Activated naive CD4-positive, alpha-beta T cell treated with anti-CD3 and anti-CD28 coated beads for 36 hours (primary cell): ENCODE measurements at regions not wholly inside any gene's neighbourhood (a gene's known extent, or its start where the extent isn't known, plus 50 kb on each side); places are given as distances from the start of the nearest gene placed in this dataset.
A peak's percentile ranks its signal among the peaks of the same experiment; 100 is the strongest.
"Not testable (repeated sequence)": the region's sequence is repeated elsewhere in the genome, so short reads cannot be mapped to it uniquely, and the experiment has no call there.

ENCODE experiments used
- CTCF ChIA-PET: fragments of 350-600 bp; sonication (Branson Sonifier 250); formaldehyde crosslinking; loops from one replicate; lab custom pipeline; 2021; ENCODE audit warnings: antibody characterized with exemption; lab: Charles Lee
- DNase-seq: peaks from one replicate; pipeline ENCODE4 v3.0.0-alpha.2; 2020
- H3K27ac Mint-ChIP-seq: one replicate; pipeline ENCODE4 v1.8.0; 2021; ENCODE audit warnings: mild to moderate bottlenecking, mixed read lengths
- H3K27me3 Mint-ChIP-seq: one replicate; pipeline ENCODE4 v1.8.0; 2021; ENCODE audit warnings: low read depth, mixed read lengths
- H3K36me3 Mint-ChIP-seq: one replicate; pipeline ENCODE4 v1.8.0; 2021; ENCODE audit warnings: low read depth, mixed read lengths
- H3K4me1 Mint-ChIP-seq: one replicate; pipeline ENCODE4 v1.8.0; 2021; ENCODE audit warnings: low read depth, mixed read lengths
- H3K4me3 Mint-ChIP-seq: one replicate; pipeline ENCODE4 v1.8.0; 2021; ENCODE audit warnings: mild to moderate bottlenecking, moderate library complexity, mixed read lengths
- H3K9me3 Mint-ChIP-seq: one replicate; pipeline ENCODE4 v1.8.0; 2021; ENCODE audit warnings: mixed read lengths
- intact Hi-C: fragments of 100-400 bp; cut with micrococcal nuclease; formaldehyde crosslinking; loops from one replicate; pipeline ENCODE4 v1.15.1; 2023

DNA sequence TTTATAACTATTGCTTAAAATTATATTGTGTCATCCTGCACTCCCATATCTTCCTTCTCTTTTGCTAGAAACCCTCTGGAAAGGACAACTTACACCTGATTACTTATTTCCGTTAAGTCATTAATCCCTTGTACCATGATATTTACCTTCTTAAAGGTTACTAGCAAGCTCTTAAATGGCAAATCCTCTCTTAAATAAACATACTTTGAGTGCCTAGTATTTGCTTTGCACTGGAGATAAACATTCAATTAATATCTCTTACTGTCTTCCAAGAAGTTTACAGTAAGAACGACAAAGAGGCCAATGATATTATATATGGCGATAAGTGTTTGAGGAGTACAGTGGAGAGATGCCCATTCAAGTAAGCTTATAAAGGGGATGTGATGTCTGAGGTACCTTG, 278.3 kb downstream of the HGF start:
- Mint-ChIP-seq H3K27ac (no peak overlapping the region), H3K4me3 (no peak overlapping the region), H3K36me3 (no peaks in the 10 kb centered on the region), H3K4me1 (no peaks in the 10 kb centered on the region), H3K27me3 (no peaks in the 10 kb centered on the region), H3K9me3 (no peaks in the 10 kb centered on the region)
- no peak for DNase-seq
- intact Hi-C loops, result no loop called here
- CTCF ChIA-PET, result no interaction called here

DNA sequence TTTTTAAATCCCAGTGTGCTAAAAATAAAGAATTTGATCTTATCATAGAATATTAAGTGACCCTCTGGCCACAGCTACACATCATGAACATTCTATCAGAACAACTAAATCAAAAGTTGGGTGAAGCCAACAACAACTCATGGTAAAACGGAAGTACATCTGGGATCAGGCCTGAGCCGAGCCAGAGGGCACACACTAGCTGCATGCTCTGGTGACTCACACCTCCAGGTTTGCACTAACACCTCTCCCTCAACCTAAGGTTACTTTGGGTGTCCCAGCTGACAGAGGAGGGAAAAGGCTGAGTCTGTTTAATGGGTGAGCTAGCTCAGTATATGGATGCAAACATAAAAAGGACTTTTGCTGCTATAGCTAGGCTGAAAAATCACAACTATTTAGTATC, 281.6 kb downstream of the HGF start:
- no peaks in the 10 kb centered on the region for H3K36me3 Mint-ChIP-seq
- H3K4me3 Mint-ChIP-seq, result no peak overlapping the region
- no peaks in the 10 kb centered on the region for H3K4me1 Mint-ChIP-seq
- intact Hi-C loops, result loop anchor here (10.0 kb wide), 3 partner anchors 527 to 747 kb away; no protein-coding TSS in a partner anchor
- no peak for DNase-seq
- H3K27me3 Mint-ChIP-seq, result no peaks in the 10 kb centered on the region
- CTCF ChIA-PET, result no interaction called here
- no peaks in the 10 kb centered on the region for H3K9me3 Mint-ChIP-seq
- no peak overlapping the region for H3K27ac Mint-ChIP-seq

DNA sequence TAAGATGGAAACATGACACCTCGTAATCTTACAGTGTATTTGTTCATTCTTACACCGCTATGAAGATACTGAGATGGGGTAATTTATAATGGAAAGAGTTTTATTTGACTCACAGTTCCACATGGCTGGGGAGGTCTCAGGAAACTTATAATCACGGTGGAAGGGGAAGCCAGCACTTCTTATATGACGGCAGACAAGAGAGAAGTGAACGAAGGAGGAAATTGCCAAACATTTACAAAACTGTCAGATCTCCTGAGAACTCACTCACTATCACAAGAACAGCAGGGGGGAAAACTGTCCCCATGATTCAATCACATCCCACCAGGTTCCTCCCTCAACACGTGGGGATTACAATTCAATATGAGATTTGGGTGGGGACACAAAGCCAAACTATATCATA, 282.3 kb downstream of the HGF start:
- no peaks in the 10 kb centered on the region for H3K36me3 Mint-ChIP-seq
- H3K27ac Mint-ChIP-seq, result no peak overlapping the region
- no peaks in the 10 kb centered on the region for H3K27me3 Mint-ChIP-seq
- CTCF ChIA-PET, result no interaction called here
- no peaks in the 10 kb centered on the region for H3K4me1 Mint-ChIP-seq
- H3K4me3 Mint-ChIP-seq, result no peak overlapping the region
- DNase-seq, result no peak
- intact Hi-C loops, result loop anchor here (10.0 kb wide), 3 partner anchors 527 to 747 kb away; no protein-coding TSS in a partner anchor
- no peaks in the 10 kb centered on the region for H3K9me3 Mint-ChIP-seq

DNA sequence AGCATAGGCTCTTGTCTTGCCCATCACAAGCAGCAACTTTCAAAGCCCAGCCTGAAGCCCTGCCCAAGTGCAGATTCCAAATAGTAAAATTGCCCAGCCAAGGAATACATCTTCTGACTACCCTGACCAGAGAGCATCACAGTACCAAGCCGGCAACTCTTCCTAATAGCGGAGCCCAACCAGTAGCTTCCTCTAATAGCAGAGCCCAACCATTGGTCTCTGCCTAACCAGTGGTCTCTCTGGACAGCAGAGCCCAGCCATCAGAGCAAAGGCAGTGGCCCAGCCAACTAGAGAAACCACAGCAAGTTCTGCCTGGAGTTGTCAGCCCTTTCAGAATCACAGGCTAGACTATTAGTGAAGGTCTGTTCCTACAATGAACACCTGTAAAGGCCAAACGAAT, 285.6 kb downstream of the HGF start:
- Mint-ChIP-seq H3K9me3 (no peaks in the 10 kb centered on the region), H3K4me3 (no peak overlapping the region), H3K4me1 (no peaks in the 10 kb centered on the region), H3K27ac (no peak overlapping the region), H3K27me3 (no peaks in the 10 kb centered on the region), H3K36me3 (no peaks in the 10 kb centered on the region)
- intact Hi-C loops, result loop anchor here (5.0 to 10.0 kb wide), 5 partner anchors 473 to 998 kb away; no protein-coding TSS in a partner anchor
- no peak for DNase-seq
- CTCF ChIA-PET, result interaction anchor here (1.0 to 2.4 kb wide), 2 partner anchors 17 to 23 kb away, joined by 3 to 12 read pairs; no protein-coding TSS in a partner anchor

DNA sequence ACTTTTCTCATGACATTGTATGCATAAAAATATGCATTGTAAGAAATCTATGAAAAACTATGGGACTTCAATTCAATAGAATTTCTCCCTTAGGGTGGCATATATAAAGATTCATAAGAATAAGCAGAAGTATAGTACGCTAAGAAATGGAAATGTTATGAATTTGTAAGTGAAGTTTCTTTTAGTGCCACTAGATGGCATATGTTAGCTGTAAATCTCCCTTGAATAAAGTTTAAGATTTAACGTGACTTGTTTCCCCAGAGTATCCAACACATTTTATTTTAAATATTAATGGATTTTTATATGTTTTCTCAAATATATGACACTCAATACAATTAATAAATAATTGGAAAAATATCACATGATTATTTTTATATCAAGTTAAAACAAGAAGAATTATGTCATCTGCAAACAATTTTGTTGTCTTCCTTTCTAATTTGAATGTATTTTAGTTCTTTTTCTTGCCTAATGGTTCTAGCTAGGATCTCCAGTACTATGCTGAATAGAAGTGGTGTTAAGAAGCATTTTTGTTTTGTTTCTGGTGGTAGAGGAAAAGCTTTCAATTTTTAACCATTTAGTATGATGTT, 287.2 kb downstream of the HGF start:
- no peak overlapping the region for H3K27ac Mint-ChIP-seq

DNA sequence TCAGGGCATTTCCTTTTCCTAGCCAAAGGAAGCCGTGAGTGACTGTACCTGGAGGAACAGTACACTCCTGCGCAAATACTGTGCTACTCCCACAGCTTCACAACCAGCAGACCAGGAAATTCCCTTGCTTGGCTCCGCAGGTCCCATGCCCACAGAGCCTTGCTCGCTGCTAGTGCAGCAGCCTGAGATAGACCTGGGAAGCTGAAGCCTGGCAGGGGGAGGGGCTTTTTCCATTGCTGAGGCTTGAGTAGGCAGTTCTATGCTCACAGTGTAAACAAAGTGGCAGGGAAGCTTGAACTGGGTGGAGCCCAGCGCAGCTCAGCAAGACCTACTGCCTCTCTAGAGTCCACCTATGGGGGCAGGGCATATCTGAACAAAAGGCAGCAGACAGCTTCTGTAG, 291.2 kb downstream of the HGF start:
- CTCF ChIA-PET, result no interaction called here

More for the DNA sequence above, 287.2 kb downstream of the HGF start:
- CTCF ChIA-PET, result interaction anchor here (0.7 to 2.4 kb wide), 5 partner anchors 18 to 1123 kb away, joined by 3 to 12 read pairs (median 4); no protein-coding TSS in a partner anchor
- no peak overlapping the region for H3K4me3 Mint-ChIP-seq
- no peak for DNase-seq
- intact Hi-C loops, result loop anchor here (1.0 to 10.0 kb wide), 8 partner anchors 475 to 1244 kb away; no protein-coding TSS in a partner anchor
- H3K9me3 Mint-ChIP-seq, result no peaks in the 10 kb centered on the region
- H3K4me1 Mint-ChIP-seq, result no peaks in the 10 kb centered on the region
- H3K27me3 Mint-ChIP-seq, result no peaks in the 10 kb centered on the region
- H3K36me3 Mint-ChIP-seq, result no peaks in the 10 kb centered on the region

DNA sequence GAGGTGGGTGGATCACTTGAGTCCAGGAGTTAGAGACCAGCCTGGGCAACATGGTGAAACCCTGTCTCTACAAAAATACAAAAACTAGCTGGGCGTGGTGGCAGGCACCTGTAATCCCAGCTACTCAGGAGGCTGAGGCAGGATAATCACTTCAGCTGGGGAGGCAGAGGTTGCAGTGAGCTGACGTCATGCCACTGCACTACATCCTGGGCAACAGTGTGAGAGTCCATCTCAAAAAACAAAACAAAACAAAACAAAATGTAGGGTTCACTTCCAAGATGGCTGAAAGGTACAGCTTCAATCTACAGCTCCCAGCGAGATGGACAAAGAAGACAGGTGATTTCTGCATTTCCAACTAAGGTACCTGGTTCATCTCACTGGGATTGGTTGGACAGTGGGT, 291.6 kb downstream of the HGF start:
- DNase-seq, intact Hi-C loops, H3K27me3 Mint-ChIP-seq, H3K9me3 Mint-ChIP-seq, H3K4me3 Mint-ChIP-seq, H3K27ac Mint-ChIP-seq, H3K4me1 Mint-ChIP-seq, H3K36me3 Mint-ChIP-seq, CTCF ChIA-PET: not testable (repeated sequence)

More for the DNA sequence above, 291.2 kb downstream of the HGF start:
- no peak for DNase-seq
- intact Hi-C loops, result no loop called here
- H3K9me3 Mint-ChIP-seq, result no peaks in the 10 kb centered on the region
- no peaks in the 10 kb centered on the region for H3K4me1 Mint-ChIP-seq
- no peaks in the 10 kb centered on the region for H3K36me3 Mint-ChIP-seq
- H3K4me3 Mint-ChIP-seq, result no peak overlapping the region
- H3K27me3 Mint-ChIP-seq, result no peaks in the 10 kb centered on the region
- H3K27ac Mint-ChIP-seq, result no peak overlapping the region

DNA sequence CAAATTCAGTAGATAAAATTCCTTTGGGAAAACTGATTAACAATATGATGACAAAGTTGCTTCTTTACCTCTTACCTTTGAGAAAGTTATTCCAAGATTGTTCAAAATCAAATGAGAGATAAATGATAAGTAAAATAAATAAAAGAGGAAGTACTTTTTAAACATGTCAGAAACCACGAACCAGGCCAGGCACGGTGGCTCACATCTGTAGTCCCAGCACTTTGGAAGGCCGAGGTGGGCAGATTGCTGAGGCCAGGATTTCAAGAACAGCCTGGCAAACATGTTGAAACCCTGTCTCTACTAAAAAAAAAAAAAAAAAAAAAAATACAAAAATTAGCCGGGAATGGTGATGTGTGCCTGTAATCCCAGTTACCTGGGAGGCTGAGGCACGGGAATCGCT, 296.6 kb downstream of the HGF start:
- Mint-ChIP-seq H3K27ac (no peak overlapping the region), H3K27me3 (no peaks in the 10 kb centered on the region), H3K4me3 (no peak overlapping the region), H3K9me3 (no peaks in the 10 kb centered on the region), H3K4me1 (no peaks in the 10 kb centered on the region), H3K36me3 (no peaks in the 10 kb centered on the region)
- DNase-seq, result no peak
- CTCF ChIA-PET, result no interaction called here
- intact Hi-C loops, result no loop called here

DNA sequence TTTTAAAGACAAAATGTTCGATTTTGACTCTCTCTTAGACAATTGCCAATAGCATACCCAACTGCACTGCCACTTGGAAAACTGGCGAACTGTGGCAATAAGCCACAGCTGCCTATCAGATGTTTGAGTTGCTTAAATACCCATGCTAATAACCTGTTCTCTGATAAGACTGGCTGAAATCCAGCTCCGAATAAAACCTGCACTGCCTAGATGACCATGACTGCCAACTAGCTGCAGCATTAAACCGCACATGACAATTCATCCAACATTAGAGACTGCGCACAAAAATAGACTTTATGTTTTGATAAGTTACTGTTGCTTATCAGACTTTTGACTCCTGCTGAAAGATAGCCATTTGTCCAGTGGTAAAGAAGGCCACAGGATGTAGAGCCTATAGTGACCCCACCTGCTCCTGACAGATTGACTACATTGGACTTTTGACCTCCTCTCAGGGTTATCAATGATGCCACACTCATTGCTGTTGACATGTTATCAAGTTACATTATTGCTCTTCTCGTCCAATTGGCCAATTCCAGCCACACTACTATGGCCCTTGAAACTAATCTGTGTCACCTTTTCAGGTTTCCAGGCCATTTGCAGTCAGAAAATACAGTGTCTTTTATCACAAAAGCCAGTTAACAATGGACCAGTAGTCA, 299.0 kb downstream of the HGF start:
- H3K4me3 Mint-ChIP-seq, result no peak overlapping the region
- no peaks in the 10 kb centered on the region for H3K4me1 Mint-ChIP-seq
- no peaks in the 10 kb centered on the region for H3K36me3 Mint-ChIP-seq
- no peak overlapping the region for H3K27ac Mint-ChIP-seq
- no peaks in the 10 kb centered on the region for H3K27me3 Mint-ChIP-seq
- CTCF ChIA-PET, result interaction anchor here (0.6 to 2.6 kb wide), 2 partner anchors 29 to 773 kb away, joined by 4 to 7 read pairs; no protein-coding TSS in a partner anchor
- no peak for DNase-seq
- intact Hi-C loops, result loop anchor here (1.0 kb wide), 2 partner anchors 551 to 772 kb away; no protein-coding TSS in a partner anchor
- H3K9me3 Mint-ChIP-seq, result no peaks in the 10 kb centered on the region

DNA sequence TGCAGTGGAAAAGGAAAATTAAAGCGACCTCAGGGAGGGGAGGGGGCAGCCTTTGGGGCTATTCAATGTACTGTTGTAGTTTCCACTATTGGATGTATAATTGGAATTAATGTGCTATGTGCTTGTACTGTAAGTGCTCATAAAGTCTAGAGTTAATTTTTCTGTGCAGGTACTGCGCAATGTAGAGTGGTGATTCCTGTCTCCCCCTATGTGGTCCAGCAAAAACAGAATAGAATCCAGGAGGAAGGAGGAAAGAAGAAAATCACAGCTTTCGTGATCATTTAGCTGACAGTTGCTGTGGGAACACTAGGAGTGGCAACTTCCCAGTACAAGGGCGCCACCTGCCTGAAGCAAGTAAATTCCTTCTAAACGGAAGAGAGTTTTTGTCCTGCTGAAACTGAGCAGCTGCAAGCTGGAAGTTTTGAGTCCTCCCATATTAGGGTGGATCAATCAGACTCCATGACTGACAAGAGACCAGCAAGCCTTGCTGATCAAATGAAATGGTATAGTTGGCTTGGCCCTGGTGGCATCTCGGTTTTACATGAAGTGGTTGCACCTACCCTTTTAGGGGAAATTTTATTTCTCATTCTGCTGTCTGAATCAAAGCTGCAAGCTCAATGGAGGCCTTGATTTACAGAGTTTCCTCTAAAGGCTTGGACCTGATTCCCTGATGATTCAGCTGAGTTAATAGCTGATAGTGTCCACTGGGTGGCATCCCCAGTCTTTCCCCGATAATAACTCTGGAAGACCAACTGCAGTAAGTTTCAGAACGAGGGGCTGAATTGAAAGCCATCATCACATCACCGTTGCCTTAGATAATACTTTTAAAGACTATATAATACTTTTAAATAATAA, 299.8 kb downstream of the HGF start:
- no peaks in the 10 kb centered on the region for H3K4me1 Mint-ChIP-seq
- no peak overlapping the region for H3K4me3 Mint-ChIP-seq
- H3K27ac Mint-ChIP-seq, result no peak overlapping the region
- CTCF ChIA-PET, result interaction anchor here (0.6 to 2.6 kb wide), 2 partner anchors 28 to 772 kb away, joined by 4 to 7 read pairs; no protein-coding TSS in a partner anchor
- H3K36me3 Mint-ChIP-seq, result no peaks in the 10 kb centered on the region
- H3K9me3 Mint-ChIP-seq, result no peaks in the 10 kb centered on the region
- H3K27me3 Mint-ChIP-seq, result no peaks in the 10 kb centered on the region
- DNase-seq, result peak; percentile 63
- intact Hi-C loops, result loop anchor here (1.0 kb wide), 2 partner anchors 550 to 771 kb away; no protein-coding TSS in a partner anchor

DNA sequence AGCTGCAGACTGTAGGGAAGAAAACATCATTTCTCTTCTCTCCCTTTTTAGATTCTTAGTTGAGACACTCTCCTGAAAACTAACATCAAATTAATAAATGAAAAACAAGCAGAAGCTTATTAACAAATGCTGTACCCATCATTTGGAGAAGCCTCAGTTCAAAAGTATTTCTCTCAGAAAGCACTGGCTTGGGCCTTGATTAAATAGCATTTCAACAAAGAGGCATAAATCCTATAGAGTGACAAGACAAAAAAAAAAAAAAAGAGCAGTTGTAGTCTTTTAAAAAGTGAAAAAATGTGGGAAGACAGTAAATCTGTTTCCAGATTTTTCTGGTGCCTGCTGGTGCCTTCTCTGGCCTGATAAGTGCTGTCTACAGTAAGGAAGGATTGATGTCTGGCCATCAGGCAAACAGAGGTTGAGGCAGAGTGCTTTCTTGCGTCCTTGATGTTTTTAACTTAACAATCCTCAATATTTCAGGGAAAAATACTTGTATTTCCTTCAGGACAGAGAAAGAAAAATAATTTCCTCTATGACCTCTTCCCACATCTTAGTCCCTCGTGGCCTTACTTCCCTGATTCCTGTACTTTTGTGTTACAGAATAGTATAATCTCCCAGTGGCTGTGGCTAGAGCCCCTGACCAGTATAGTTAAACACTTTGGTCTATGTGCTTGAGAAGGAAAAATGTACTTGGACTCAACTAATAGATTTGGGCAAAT, 300.5 kb downstream of the HGF start:
- Mint-ChIP-seq H3K27me3 (no peaks in the 10 kb centered on the region), H3K4me3 (no peak overlapping the region), H3K36me3 (no peaks in the 10 kb centered on the region), H3K4me1 (no peaks in the 10 kb centered on the region), H3K27ac (no peak overlapping the region), H3K9me3 (no peaks in the 10 kb centered on the region)
- CTCF ChIA-PET, result interaction anchor here (2.6 kb wide), 1 partner anchor 771 kb away, joined by 7 read pairs; no protein-coding TSS in a partner anchor
- no peak for DNase-seq
- intact Hi-C loops, result no loop called here
